Activated naive CD8-positive, alpha-beta T cell treated with anti-CD3 and anti-CD28 coated beads, Interleukin-2, amount 10 ng/mL, durations not matched to agents 7 days and 5 days (primary cell): ENCODE measurements at regions not wholly inside any gene's neighbourhood (a gene's known extent, or its start where the extent isn't known, plus 50 kb on each side); places are given as distances from the start of the nearest gene placed in this dataset.
"Not testable (repeated sequence)": the region's sequence is repeated elsewhere in the genome, so short reads cannot be mapped to it uniquely, and the experiment has no call there.

ENCODE experiments used
- ATAC-seq: fragments of 150-1000 bp; cut with Tn5 transposase; one replicate; pipeline ENCODE4 v1.10.0; 2021; ENCODE audit warnings: low read depth, moderate library complexity
- POLR2A ChIA-PET: fragments of 350-600 bp; sonication (Branson Sonifier 250); formaldehyde crosslinking; loops from one replicate; lab custom pipeline; 2021; ENCODE audit warnings: antibody characterized with exemption; lab: Charles Lee
- DNase-seq: peaks from one replicate; pipeline ENCODE4 v3.0.0; 2021
- H3K27ac Mint-ChIP-seq: one replicate; pipeline ENCODE4 v1.8.0; 2022; ENCODE audit warnings: mild to moderate bottlenecking, mixed read lengths
- H3K27me3 Mint-ChIP-seq: one replicate; pipeline ENCODE4 v1.8.0; 2022; ENCODE audit warnings: mild to moderate bottlenecking, moderate library complexity, mixed read lengths
- H3K36me3 Mint-ChIP-seq: one replicate; pipeline ENCODE4 v1.8.0; 2021; ENCODE audit warnings: mild to moderate bottlenecking, mixed read lengths
- H3K4me1 Mint-ChIP-seq: one replicate; pipeline ENCODE4 v1.8.0; 2021; ENCODE audit warnings: mixed read lengths
- H3K4me3 Mint-ChIP-seq: one replicate; pipeline ENCODE4 v1.8.0; 2022; ENCODE audit warnings: mild to moderate bottlenecking, moderate library complexity, mixed read lengths
- H3K9me3 Mint-ChIP-seq: one replicate; pipeline ENCODE4 v1.8.0; 2021; ENCODE audit warnings: mixed read lengths

- no peaks in the 10 kb centered on the region for H3K36me3 Mint-ChIP-seq
- H3K27ac Mint-ChIP-seq: no peak overlapping the region
- DNase-seq: no peak
- POLR2A ChIA-PET: no interaction called here
- no peak overlapping the region for H3K4me3 Mint-ChIP-seq
- no peak for ATAC-seq
- no peaks in the 10 kb centered on the region for H3K4me1 Mint-ChIP-seq
- H3K9me3 Mint-ChIP-seq: no peaks in the 10 kb centered on the region
- peaks cover 11% of the 10 kb centered on the region for H3K27me3 Mint-ChIP-seq
Observed at GRCh38 chr21:15289896-15290841, 225.4 kb upstream of the NRIP1 start.

- no peak overlapping the region for H3K4me3 Mint-ChIP-seq
- ATAC-seq (no peak), DNase-seq (no peak)
- no peaks in the 10 kb centered on the region for H3K9me3 Mint-ChIP-seq
- H3K27me3 Mint-ChIP-seq: peaks cover 9% of the 10 kb centered on the region
- POLR2A ChIA-PET: no interaction called here
- H3K36me3 Mint-ChIP-seq: no peaks in the 10 kb centered on the region
- H3K27ac Mint-ChIP-seq: no peak overlapping the region
- no peaks in the 10 kb centered on the region for H3K4me1 Mint-ChIP-seq
Observed at GRCh38 chr21:15291621-15292266, 226.9 kb upstream of the NRIP1 start.

DNA sequence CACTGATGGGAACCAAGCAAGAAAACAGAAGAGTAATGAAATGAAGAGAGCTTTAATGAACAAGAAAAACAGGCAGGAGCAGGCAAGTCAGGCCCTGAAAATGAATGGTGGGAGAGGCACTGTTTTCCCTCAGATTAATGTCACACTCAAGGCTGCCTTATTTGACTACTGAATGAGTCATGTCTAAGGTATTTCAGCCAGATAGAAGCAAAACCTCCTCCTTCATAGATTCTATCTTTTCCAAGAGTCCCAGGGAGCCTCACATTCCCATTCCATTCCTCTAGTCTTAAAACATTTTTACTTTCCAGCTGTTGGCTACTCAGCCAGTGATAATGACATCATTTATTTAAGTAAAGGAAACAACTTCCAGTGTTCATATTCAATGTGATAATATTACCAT is 228.4 kb upstream of the NRIP1 start:
- no peaks in the 10 kb centered on the region for H3K4me1 Mint-ChIP-seq

GRCh38 chr21:15295875-15296274 is 231.1 kb upstream of the NRIP1 start:
- POLR2A ChIA-PET: no interaction called here
- Mint-ChIP-seq H3K27me3 (peaks cover 9% of the 10 kb centered on the region), H3K27ac (no peak overlapping the region), H3K36me3 (no peaks in the 10 kb centered on the region), H3K9me3 (no peaks in the 10 kb centered on the region), H3K4me3 (no peak overlapping the region), H3K4me1 (no peaks in the 10 kb centered on the region)
- ATAC-seq: no peak
- DNase-seq: no peak

More for the DNA sequence above, 228.4 kb upstream of the NRIP1 start:
- DNase-seq (no peak), ATAC-seq (no peak)
- Mint-ChIP-seq H3K36me3 (no peaks in the 10 kb centered on the region), H3K27me3 (peaks cover 9% of the 10 kb centered on the region), H3K27ac (no peak overlapping the region), H3K9me3 (no peaks in the 10 kb centered on the region), H3K4me3 (no peak overlapping the region)
- POLR2A ChIA-PET: no interaction called here

DNA sequence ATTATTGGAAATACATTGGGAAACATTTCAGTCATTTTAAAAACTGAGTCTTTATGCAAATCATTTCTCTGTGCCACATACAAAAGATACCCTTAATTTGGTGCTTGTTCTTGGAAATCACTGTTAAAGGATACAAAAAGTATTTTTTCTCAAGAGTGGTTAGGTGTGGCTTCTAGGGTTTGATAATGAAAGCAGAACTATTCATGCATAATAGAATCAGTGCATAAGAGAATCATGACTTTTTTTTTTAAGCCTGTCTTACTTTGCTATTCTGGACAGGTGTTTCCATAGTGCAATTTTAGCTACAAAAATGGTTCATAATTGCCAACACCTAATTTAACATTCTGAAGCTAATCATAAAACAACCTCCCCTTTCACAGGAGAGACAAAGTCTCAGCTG is 233.0 kb upstream of the NRIP1 start:
- Mint-ChIP-seq H3K4me3 (no peak overlapping the region), H3K9me3 (peaks cover 4% of the 10 kb centered on the region), H3K27me3 (peaks cover 8% of the 10 kb centered on the region), H3K27ac (no peak overlapping the region), H3K4me1 (no peaks in the 10 kb centered on the region), H3K36me3 (no peaks in the 10 kb centered on the region)
- no peak for ATAC-seq
- POLR2A ChIA-PET: no interaction called here
- no peak for DNase-seq

- DNase-seq: no peak
- Mint-ChIP-seq H3K27ac (no peak overlapping the region), H3K4me1 (no peaks in the 10 kb centered on the region), H3K36me3 (no peaks in the 10 kb centered on the region), H3K27me3 (peaks cover 5% of the 10 kb centered on the region), H3K4me3 (no peak overlapping the region), H3K9me3 (peaks cover 4% of the 10 kb centered on the region)
- POLR2A ChIA-PET: no interaction called here
- ATAC-seq: no peak
Observed at GRCh38 chr21:15298306-15298705, 233.5 kb upstream of the NRIP1 start.

DNA sequence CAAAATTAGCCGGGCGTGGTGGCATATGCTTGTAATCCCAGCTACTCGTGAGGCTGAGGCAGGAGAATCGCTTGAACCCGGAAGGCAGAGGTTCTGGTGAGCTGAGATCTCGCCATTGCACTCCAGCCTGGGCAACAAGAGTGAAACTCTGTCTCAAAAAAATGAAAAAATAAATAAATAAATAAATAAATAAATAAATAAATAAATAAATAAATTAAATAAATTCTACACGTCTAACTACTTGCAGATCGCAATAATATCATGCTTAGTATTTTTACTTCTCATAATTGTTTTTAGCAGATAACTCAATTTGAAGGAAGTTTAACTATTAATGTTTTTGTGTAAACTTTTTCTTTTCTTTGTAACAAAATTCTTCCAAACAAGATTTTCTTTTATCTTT is 234.0 kb upstream of the NRIP1 start:
- H3K9me3 Mint-ChIP-seq, H3K4me1 Mint-ChIP-seq, H3K4me3 Mint-ChIP-seq, DNase-seq, H3K27me3 Mint-ChIP-seq, POLR2A ChIA-PET, ATAC-seq, H3K36me3 Mint-ChIP-seq, H3K27ac Mint-ChIP-seq: not testable (repeated sequence)

- no peak overlapping the region for H3K4me3 Mint-ChIP-seq
- H3K27ac Mint-ChIP-seq: no peak overlapping the region
- no peak for ATAC-seq
- POLR2A ChIA-PET: no interaction called here
- no peaks in the 10 kb centered on the region for H3K4me1 Mint-ChIP-seq
- H3K36me3 Mint-ChIP-seq: no peaks in the 10 kb centered on the region
- H3K27me3 Mint-ChIP-seq: no peaks in the 10 kb centered on the region
- DNase-seq: no peak
- peaks cover 4% of the 10 kb centered on the region for H3K9me3 Mint-ChIP-seq
Observed at GRCh38 chr21:15300131-15300530, 235.3 kb upstream of the NRIP1 start.

DNA sequence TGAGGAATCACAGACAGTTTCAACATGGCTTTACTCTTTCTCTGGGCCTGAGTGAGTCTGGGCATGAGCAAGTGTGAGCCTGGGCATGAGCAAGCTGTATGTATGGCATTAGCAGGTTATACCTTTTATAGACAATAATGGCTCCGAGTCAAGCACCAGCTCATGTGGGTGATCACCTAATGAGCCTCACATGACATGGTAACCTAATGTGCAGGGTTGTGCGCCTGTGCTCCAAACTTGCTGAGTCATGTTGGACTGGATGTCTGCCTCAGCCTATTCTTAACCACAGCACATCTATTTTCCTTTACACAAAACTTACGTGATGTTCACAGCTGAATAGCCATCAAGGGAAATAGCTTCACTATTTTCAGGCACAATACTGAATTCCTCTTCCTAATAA is 236.2 kb upstream of the NRIP1 start:
- POLR2A ChIA-PET: no interaction called here
- no peak for DNase-seq
- H3K4me1 Mint-ChIP-seq: no peaks in the 10 kb centered on the region
- no peak overlapping the region for H3K4me3 Mint-ChIP-seq
- no peaks in the 10 kb centered on the region for H3K36me3 Mint-ChIP-seq
- no peak overlapping the region for H3K27ac Mint-ChIP-seq
- H3K9me3 Mint-ChIP-seq: peaks cover 4% of the 10 kb centered on the region
- ATAC-seq: no peak
- no peaks in the 10 kb centered on the region for H3K27me3 Mint-ChIP-seq

GRCh38 chr21:15301736-15302135 is 236.9 kb upstream of the NRIP1 start:
- no peaks in the 10 kb centered on the region for H3K4me1 Mint-ChIP-seq
- no peak for DNase-seq
- H3K27ac Mint-ChIP-seq: no peak overlapping the region
- no peaks in the 10 kb centered on the region for H3K27me3 Mint-ChIP-seq
- ATAC-seq: no peak
- peaks cover 4% of the 10 kb centered on the region for H3K9me3 Mint-ChIP-seq
- H3K4me3 Mint-ChIP-seq: no peak overlapping the region
- no peaks in the 10 kb centered on the region for H3K36me3 Mint-ChIP-seq
- POLR2A ChIA-PET: no interaction called here

DNA sequence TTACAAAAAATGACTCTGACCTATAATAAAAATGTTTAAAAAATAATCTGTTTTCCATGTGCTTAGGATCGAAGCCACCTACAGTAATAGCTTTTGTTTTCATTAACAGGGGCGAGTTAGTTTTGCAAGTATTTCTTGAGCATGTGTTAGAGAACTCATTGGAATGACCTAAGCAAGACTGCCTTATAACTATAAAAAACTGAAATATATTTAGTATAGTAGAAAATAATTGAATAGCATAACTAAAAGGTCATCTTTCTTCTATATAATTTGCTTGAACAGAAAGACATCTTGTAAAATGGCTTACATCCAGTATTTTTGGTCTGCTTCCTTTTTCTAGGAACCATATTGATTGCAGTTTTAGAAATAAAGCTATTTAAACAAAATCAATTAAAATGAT is 241.5 kb upstream of the NRIP1 start:
- H3K27ac Mint-ChIP-seq: no peak overlapping the region
- ATAC-seq (no peak), DNase-seq (no peak)
- no peaks in the 10 kb centered on the region for H3K36me3 Mint-ChIP-seq
- H3K4me3 Mint-ChIP-seq: no peak overlapping the region
- H3K27me3 Mint-ChIP-seq: no peaks in the 10 kb centered on the region
- H3K9me3 Mint-ChIP-seq: peaks cover 4% of the 10 kb centered on the region
- H3K4me1 Mint-ChIP-seq: no peaks in the 10 kb centered on the region
- POLR2A ChIA-PET: no interaction called here

DNA sequence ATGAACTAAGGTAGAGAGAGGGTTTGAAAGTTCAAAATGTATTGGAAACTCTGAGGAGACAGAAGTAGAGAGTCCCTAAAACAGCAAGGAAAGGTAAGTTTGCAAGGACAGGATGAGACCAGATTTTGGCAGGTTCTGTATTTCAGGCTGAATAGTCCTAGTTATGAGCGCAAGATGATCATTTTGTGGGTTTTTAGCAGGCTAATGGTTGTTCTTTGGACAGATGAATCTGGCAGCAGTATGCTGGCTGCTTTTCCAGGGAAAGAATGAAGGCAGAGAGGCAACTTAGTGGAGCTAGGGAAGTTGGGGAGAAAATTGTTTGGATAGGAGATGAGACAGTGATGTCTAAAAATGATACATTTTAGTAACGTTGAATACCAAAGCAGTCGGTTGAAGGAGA is 243.5 kb upstream of the NRIP1 start:
- Mint-ChIP-seq H3K4me3 (no peak overlapping the region), H3K27me3 (no peaks in the 10 kb centered on the region), H3K27ac (no peak overlapping the region), H3K9me3 (no peaks in the 10 kb centered on the region), H3K4me1 (no peaks in the 10 kb centered on the region), H3K36me3 (no peaks in the 10 kb centered on the region)
- ATAC-seq: no peak
- DNase-seq: no peak
- POLR2A ChIA-PET: no interaction called here

DNA sequence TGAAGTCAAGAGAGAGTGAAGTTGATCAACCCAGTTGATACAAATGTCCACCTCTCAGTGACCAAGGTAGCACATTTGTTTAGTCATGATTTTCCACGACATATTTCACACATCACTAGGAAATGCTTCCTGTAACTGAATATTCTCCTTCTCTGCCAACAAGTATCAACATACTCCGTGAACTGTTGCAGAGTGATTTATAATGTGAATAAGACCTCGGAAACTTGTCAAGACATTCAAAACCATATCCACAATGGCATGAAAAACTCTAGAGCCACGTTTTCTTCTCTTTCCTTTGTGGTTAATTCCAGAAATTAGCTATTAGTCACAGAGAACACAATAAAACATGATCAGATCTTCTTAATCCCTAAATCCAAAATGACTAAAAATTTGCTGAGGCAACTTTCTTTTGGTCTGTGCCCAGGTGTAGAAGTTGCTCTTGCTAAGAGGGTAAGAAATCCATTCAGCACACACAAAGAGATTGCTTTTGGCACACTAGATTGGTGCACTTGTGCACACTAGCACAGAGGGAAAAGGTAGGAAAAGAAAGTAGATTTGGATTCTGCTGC is 244.3 kb upstream of the NRIP1 start:
- Mint-ChIP-seq H3K4me3 (no peak overlapping the region), H3K4me1 (no peaks in the 10 kb centered on the region), H3K36me3 (no peaks in the 10 kb centered on the region), H3K27me3 (no peaks in the 10 kb centered on the region), H3K9me3 (no peaks in the 10 kb centered on the region), H3K27ac (no peak overlapping the region)
- no peak for ATAC-seq
- POLR2A ChIA-PET: no interaction called here
- DNase-seq: no peak

- Mint-ChIP-seq H3K4me1 (no peaks in the 10 kb centered on the region), H3K4me3 (no peak overlapping the region), H3K27ac (no peak overlapping the region), H3K27me3 (no peaks in the 10 kb centered on the region), H3K9me3 (no peaks in the 10 kb centered on the region), H3K36me3 (no peaks in the 10 kb centered on the region)
- ATAC-seq (no peak), DNase-seq (no peak)
- POLR2A ChIA-PET: no interaction called here
Observed at GRCh38 chr21:15309721-15310120, 244.9 kb upstream of the NRIP1 start.
